NCI-H1694 treated with DMSO at 0.1 percent for 48 hours (cell line): ENCODE measurements at regions not wholly inside any gene's neighbourhood (a gene's known extent, or its start where the extent isn't known, plus 50 kb on each side); places are given as distances from the start of the nearest gene placed in this dataset.

Experiments used
- DNase-seq: peaks from one replicate; lab custom pipeline; 2025; lab: John Stamatoyannopoulos, UW

DNA sequence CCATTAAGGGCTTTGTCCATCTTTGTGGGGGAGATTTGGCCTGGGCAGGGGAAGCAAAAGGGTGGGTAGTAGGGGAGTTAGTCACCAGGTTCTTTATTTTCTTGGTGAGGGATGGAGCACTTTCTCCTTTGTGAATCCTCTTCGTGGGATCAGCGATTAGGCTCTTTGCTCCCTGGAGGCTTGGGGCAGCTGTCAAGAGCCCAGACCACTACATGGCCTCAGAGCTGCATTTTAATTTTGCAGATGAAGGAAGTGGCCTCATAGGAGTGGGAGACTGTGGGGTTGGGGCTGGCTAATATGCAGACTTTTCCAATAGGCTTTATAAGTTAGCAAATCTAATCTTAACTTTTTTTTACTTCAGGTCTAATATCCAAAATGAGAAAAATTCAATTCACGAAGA is 168.1 kb upstream of the DEFB112 start:
- no peak for DNase-seq

- no peak for DNase-seq
Measured at GRCh38 chr6:50236164-50236563, 186.4 kb upstream of the DEFB112 start.

- DNase-seq, result no peak
Measured at GRCh38 chr6:50239853-50240252, 190.1 kb upstream of the DEFB112 start.

DNA sequence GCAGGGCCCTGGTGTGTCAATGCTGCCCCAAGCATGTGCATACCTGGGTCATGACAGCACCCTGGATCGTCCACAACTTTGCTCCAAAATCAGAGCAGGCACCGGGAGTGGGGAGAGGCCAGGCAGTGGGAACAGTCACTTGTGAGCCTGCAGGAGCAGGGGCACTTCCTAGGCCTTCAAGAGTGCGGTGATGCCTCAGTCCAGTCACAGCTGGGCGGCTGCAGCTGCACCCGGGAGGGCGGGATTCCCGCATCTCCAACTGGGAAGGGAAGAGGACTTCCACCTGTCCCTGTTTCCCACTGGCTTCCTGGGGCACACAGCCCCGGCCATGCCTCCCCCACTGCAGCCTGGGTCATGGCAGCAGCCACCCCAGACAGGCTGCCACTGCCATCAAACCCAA is 191.3 kb upstream of the DEFB112 start:
- DNase-seq, result no peak

DNA sequence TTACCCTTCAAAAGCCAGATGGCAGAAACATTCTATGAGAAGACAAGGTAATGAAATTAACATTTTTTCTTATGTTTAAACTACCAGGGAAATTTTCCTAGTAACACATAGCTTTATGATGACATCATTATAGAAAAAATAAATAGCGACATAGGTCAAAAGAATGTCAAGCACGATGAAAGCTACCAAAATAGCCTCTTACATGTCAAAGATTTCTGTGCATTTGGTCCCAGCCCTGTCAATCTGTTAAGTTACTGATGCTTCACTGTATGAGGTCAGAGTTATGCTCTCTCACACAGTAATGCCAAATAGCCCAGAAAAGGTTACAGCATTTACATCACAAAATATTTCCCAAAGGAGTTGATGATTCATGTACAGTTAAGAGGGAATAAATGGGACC is 199.8 kb upstream of the DEFB112 start:
- DNase-seq, result no peak

DNA sequence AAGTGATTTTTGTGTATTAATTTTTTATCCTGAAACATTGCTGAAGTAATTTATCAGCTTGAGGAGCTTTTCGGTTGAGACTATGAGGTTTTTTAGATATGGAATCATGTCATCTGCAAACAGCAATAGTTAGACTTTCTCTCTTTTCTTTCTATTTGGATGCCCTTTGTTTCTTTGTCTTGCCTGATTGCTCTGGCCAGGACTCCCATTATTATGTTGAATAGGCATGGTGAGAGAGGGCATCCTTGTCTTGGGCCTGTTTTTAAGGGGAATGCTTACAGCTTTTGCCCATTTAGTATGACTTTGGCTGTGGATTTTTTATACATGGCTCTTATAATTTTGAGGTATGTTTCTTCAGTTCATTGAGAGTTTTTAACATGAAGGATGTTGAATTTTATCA is 207.6 kb upstream of the DEFB112 start:
- DNase-seq, result no peak

- no peak for DNase-seq
Measured at GRCh38 chr6:50259903-50260302, 210.2 kb upstream of the DEFB112 start.

DNA sequence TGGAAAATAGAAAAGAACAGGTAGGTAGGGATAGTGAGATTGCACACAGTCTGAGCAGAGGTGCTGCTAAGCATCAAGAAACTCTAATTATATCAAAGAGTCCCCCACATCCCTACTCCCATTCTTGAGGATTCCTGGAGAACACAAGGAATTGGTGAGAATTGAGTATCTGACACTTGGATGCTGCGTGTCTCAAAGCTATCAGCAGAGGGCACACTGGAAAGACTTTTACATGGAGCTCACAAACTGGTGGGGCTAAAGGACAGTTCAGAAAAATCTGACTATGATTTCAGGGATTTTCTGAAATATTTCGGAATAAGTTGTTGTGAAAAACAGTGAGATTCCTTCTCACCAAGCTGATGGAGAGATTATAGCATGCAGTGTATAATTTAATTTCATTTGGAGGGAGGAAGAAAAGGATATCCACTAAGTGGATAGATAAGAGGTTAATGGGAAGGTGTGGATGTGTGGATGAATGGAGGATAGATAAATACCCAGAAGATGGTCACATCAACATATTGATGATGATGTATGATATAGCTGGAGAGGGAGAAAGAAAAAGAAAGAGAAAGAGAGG is 215.4 kb upstream of the DEFB112 start:
- no peak for DNase-seq

DNA sequence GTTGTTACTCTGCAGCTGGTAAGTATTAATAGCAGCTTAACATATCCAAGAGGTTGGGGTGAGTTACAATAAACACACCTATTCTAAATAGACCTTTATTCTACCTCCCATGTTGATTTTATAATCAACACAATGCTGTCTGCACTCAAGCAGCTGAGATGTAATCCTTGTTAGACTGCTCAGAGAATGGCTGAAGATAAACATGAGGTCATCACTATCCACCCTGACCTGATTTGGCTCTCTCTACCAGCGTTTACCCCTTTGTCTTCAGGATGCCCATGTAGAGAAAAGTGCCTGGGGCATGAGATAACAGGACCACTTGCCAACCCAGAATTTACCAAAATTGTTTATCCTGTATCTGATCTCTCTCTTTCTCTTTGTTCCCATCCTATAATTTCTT is 220.7 kb upstream of the DEFB112 start:
- no peak for DNase-seq

DNA sequence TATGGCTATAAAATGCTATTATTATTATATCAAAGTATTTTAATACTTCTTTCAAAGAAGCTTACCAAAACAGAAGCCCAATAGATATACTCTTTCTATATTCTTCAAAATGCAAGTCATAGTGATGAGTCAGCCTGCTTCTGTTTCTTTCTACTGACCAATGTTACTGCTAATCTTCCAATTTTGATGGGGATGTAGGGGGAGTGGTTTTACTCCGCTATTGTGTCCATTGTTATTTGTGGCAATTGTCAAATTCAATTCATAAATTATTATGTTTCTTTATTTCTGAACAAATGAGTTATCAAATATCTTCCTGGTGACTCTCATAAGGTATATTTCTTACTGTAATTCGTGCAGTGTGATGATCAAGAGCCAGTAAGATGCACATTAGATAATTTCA is 221.5 kb upstream of the DEFB112 start:
- no peak for DNase-seq

GRCh38 chr6:50271817-50272216 is 222.1 kb upstream of the DEFB112 start:
- no peak for DNase-seq

DNA sequence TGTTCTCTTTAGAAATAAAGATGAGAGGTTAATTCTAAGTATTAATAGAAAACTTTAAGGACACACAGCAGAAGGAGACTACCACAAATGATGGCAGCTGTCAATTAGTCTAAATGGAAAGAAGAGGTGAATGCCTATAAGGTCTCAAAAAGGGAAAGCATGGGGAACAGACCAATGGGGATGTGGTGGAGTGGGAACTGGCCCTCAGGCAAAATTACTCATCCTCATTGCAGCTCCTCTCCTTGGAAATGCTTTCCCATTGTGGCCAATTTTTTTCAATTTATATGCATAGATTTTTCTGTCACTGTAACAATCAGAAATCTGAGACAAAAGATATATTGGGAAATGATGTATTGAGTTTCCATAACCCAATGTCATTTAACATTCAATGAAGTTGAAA is 222.9 kb upstream of the DEFB112 start:
- no peak for DNase-seq

GRCh38 chr6:50276771-50277261 is 227.1 kb upstream of the DEFB112 start:
- no peak for DNase-seq

- no peak for DNase-seq
Measured at GRCh38 chr6:50277774-50278173, 228.0 kb upstream of the DEFB112 start.

DNA sequence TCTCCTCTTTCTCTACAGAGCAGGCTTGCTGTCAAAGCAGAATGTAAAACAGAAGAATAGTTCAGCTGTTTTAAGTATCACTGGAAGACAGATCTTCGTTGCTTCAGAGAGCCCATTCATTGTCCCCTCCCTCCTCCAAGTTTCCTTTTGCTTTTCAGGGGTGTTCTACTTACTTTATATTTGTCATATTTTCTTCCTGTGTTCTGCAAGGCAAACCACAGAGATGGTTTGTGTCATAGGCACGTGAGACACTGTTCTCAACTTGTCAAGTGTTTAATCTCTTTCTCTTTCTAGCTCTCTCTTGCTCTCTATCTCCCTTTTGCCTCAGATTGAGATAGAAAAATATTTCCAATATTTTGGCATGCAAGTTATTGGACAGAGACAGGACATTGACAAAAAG is 228.9 kb upstream of the DEFB112 start:
- DNase-seq, result no peak

GRCh38 chr6:50285735-50286134 is 236.0 kb upstream of the DEFB112 start:
- DNase-seq, result no peak

DNA sequence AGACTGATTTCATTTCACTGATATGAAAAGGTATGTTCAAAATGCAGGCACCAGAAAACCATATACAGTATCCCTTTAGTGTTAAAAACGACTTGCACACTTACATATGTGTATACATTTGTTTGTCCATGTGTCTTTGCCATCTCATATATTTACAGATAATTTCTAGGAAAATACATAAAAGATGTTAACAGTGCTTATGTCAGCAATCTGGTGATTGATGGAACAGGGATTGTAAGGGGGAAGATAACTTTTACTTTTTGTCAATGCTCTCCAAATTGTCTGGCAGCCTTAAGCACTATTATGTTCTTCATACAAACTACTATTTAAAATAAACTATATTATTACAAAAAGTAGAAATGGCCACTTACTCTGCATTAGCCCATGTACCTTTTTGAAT is 238.5 kb upstream of the DEFB112 start:
- no peak for DNase-seq

- no peak for DNase-seq
Measured at GRCh38 chr6:50288881-50289280, 239.2 kb upstream of the DEFB112 start.

DNA sequence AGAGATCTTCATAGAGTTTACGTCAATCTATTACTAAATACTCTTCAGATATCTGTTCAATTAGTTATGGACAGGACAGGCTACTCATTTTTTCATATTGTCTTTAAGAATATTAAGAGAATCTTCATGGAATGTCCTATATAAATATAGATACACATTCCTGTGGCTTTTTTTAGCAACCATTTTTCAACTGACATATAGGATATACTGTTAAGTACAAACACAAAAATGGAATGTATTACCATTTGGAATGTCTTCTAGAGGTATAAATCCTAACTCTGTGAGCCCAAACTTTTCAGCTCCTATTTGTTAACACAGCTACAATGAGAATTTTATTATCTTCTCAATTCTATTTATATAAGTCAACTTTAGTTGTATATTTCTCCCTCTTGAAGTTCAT is 239.6 kb upstream of the DEFB112 start:
- no peak for DNase-seq

GRCh38 chr6:50301307-50301706 is 251.6 kb upstream of the DEFB112 start:
- DNase-seq, result no peak

GRCh38 chr6:50305660-50306059 is 255.9 kb upstream of the DEFB112 start:
- DNase-seq, result no peak

GRCh38 chr6:50318536-50318935 is 268.8 kb upstream of the DEFB112 start:
- no peak for DNase-seq

GRCh38 chr6:50330347-50330746 is 280.6 kb upstream of the DEFB112 start:
- DNase-seq, result no peak

DNA sequence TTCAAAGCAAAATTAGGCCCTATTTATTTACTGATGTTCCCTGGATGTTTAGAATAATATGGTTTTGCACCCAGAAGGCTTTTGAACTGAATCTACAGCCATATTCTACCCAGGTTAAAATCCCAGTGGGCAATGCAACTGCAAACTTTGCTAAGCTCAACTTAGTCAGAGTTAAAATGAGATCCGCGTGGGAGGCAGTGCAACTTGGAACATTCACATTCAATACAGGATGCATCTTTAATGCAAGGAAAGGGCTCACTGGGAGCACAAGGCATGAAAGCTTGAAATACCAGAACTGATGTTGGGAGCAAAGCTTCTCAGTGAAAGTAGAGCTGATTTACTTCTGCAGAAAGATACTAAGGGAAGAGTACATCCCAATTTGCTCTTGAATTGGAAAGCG is 281.2 kb upstream of the DEFB112 start:
- DNase-seq, result no peak

DNA sequence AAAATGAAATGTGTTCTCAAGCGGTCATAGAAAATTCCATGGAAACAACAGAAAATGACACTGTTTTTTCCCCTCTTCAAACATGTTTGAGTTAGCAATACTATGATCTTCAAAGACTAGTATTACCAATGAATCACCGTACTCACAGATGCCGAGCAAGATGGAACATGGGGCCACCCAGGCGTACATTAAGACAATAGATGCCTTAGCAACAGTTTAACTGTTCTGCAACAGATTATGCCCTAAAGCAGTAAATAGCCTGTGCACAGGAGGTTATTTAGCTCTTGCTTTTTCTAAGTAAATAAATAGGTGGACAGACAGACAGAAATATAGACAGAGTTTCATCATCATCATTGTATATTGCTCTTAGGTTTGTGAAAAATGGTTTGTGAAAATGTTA is 284.0 kb upstream of the DEFB112 start:
- no peak for DNase-seq
